ENCODE measurements at regions not wholly inside any gene's neighbourhood (a gene's known extent, or its start where the extent isn't known, plus 50 kb on each side); places are given as distances from the start of the nearest gene placed in this dataset.

- no peak for DNase-seq (ENCODE audit: low read depth, low spot score)
Observed at GRCh38 chr14:100381395-100382105, 58.4 kb downstream of the SLC25A47 start.

GRCh38 chr14:100382106-100382455 lies 58.9 kb downstream of the SLC25A47 start:
- no peak for DNase-seq (ENCODE audit: low read depth, low spot score)

- DNase-seq (ENCODE audit: low read depth, low spot score): no peak
Observed at GRCh38 chr14:100383727-100384158, 60.6 kb downstream of the SLC25A47 start.

- no peak for DNase-seq (ENCODE audit: low read depth, low spot score)
Observed at GRCh38 chr14:100384277-100384676, 61.1 kb downstream of the SLC25A47 start.

GRCh38 chr14:100384819-100385813 lies 62.0 kb downstream of the SLC25A47 start:
- no peak for DNase-seq (ENCODE audit: low read depth, low spot score)

- DNase-seq (ENCODE audit: low read depth, low spot score): no peak
Observed at GRCh38 chr14:100386121-100386520, 63.0 kb downstream of the SLC25A47 start.

GRCh38 chr14:100386846-100387245 lies 63.7 kb downstream of the SLC25A47 start:
- no peak for DNase-seq (ENCODE audit: low read depth, low spot score)

GRCh38 chr14:100387450-100387849 lies 64.3 kb downstream of the SLC25A47 start:
- no peak for DNase-seq (ENCODE audit: low read depth, low spot score)

GRCh38 chr14:100388103-100389054 lies 65.2 kb downstream of the SLC25A47 start:
- DNase-seq (ENCODE audit: low read depth, low spot score): no peak

- no peak for DNase-seq (ENCODE audit: low read depth, low spot score)
Observed at GRCh38 chr14:100389497-100390104, 66.5 kb downstream of the SLC25A47 start.

GRCh38 chr14:100391173-100391572 lies 68.0 kb downstream of the SLC25A47 start:
- no peak for DNase-seq (ENCODE audit: low read depth, low spot score)

GRCh38 chr14:100391724-100392123 lies 68.6 kb downstream of the SLC25A47 start:
- DNase-seq (ENCODE audit: low read depth, low spot score): no peak

- DNase-seq (ENCODE audit: low read depth, low spot score): no peak
Observed at GRCh38 chr14:100392356-100392755, 69.2 kb downstream of the SLC25A47 start.

GRCh38 chr14:100393362-100393761 lies 70.2 kb downstream of the SLC25A47 start:
- no peak for DNase-seq (ENCODE audit: low read depth, low spot score)

- DNase-seq (ENCODE audit: low read depth, low spot score): no peak
Observed at GRCh38 chr14:100393906-100394732, 71.0 kb downstream of the SLC25A47 start.

GRCh38 chr14:100394886-100395672 lies 71.9 kb downstream of the SLC25A47 start:
- no peak for DNase-seq (ENCODE audit: low read depth, low spot score)

GRCh38 chr14:100396266-100396795 lies 73.2 kb downstream of the SLC25A47 start:
- no peak for DNase-seq (ENCODE audit: low read depth, low spot score)

GRCh38 chr14:100397005-100397404 lies 73.9 kb downstream of the SLC25A47 start:
- DNase-seq (ENCODE audit: low read depth, low spot score): no peak

- DNase-seq (ENCODE audit: low read depth, low spot score): no peak
Observed at GRCh38 chr14:100398044-100398443, 74.9 kb downstream of the SLC25A47 start.

Data from iPS DF 19.7 (cell line).